T-cell (primary cell): ENCODE measurements at regions not wholly inside any gene's neighbourhood (a gene's known extent, or its start where the extent isn't known, plus 50 kb on each side); places are given as distances from the start of the nearest gene placed in this dataset.

Source experiments
- ATAC-seq, 4 experiments: fragments of 200-7000 bp in 3 of 4; fragments of 150-1000 bp in 1 of 4; cut with Tn5 transposase; replicated peaks in 1 of 4; 1 replicate in 3 of 4; 2 replicates in 1 of 4; pipeline ENCODE4 v1.10.0; 2021; ENCODE audit warnings: moderate library complexity in 3 of 4, mild to moderate bottlenecking in 2 of 4, moderate number of reproducible peaks in 1 of 4
- CTCF ChIA-PET, 2 donors: fragments of 300-600 bp; sonication (Branson Sonifier 250); formaldehyde crosslinking; loops; one replicate each; lab custom pipeline; 2022; ENCODE audit warnings: antibody characterized with exemption in 2 of 2; lab: Charles Lee
- POLR2A ChIA-PET, 2 donors: fragments of 300-600 bp; sonication (Branson Sonifier 250); formaldehyde crosslinking; loops; one replicate each; lab custom pipeline; 2022; ENCODE audit warnings: antibody characterized with exemption in 2 of 2; lab: Charles Lee
- DNase-seq, 35 experiments: peaks; one replicate each; pipeline versions ENCODE4 v3.0.0 to v3.0.0-alpha.2; 2013 to 2023
- H3K27ac ChIP-seq: one replicate; pipeline ENCODE4 v1.5.1; 2013; ENCODE audit warnings: low read length
- H3K27me3 ChIP-seq, 2 experiments: replicated peaks in 1 of 2; 1 replicate in 1 of 2; 2 replicates in 1 of 2; pipeline versions ENCODE4 v1.6.1 to v1.7.0; 2013; ENCODE audit warnings: low read length in 1 of 2, mixed read lengths in 1 of 2; ENCODE audit not compliant: control insufficient read depth in 2 of 2, insufficient read depth in 2 of 2; ENCODE audit errors: extremely low read depth in 1 of 2
- H3K36me3 ChIP-seq, 2 donors: 1 replicate in 1 of 2; 2 replicates in 1 of 2; pipeline versions ENCODE4 v1.6.1 to v1.7.0; 2013; ENCODE audit warnings: low read length in 1 of 2; ENCODE audit not compliant: control insufficient read depth in 2 of 2, insufficient read depth in 1 of 2; ENCODE audit errors: extremely low read depth in 1 of 2
- H3K4me1 ChIP-seq, 2 experiments: 1 replicate in 1 of 2; 2 replicates in 1 of 2; pipeline versions ENCODE4 v1.6.1 to v1.7.0; 2013; ENCODE audit warnings: low read length in 2 of 2, mixed read lengths in 1 of 2; ENCODE audit not compliant: insufficient read depth in 2 of 2, control insufficient read depth in 1 of 2; ENCODE audit errors: extremely low read depth in 1 of 2
- H3K4me3 ChIP-seq, 2 donors: 1 replicate in 1 of 2; 2 replicates in 1 of 2; pipeline versions ENCODE4 v1.5.1 to v1.7.0; 2013; ENCODE audit warnings: mild to moderate bottlenecking in 2 of 2, low read length in 1 of 2, moderate library complexity in 1 of 2; ENCODE audit not compliant: control insufficient read depth in 1 of 2; ENCODE audit errors: extremely low read depth in 1 of 2
- H3K9me3 ChIP-seq: 2 replicates; pipeline ENCODE4 v1.7.0; 2013
- H3K27ac Mint-ChIP-seq, 2 donors: one replicate each; pipeline ENCODE4 v1.8.0; 2020 to 2021; ENCODE audit warnings: mild to moderate bottlenecking in 2 of 2, mixed read lengths in 2 of 2
- H3K27me3 Mint-ChIP-seq, 2 donors: one replicate each; pipeline ENCODE4 v1.8.0; 2021 to 2022; ENCODE audit warnings: mixed read lengths in 2 of 2
- H3K36me3 Mint-ChIP-seq: one replicate; pipeline ENCODE4 v1.8.0; 2021; ENCODE audit warnings: mixed read lengths
- H3K4me1 Mint-ChIP-seq, 3 donors: one replicate each; pipeline ENCODE4 v1.8.0; 2020 to 2022; ENCODE audit warnings: mixed read lengths in 3 of 3, mild to moderate bottlenecking in 1 of 3
- H3K4me3 Mint-ChIP-seq, 3 donors: one replicate each; pipeline ENCODE4 v1.8.0; 2020 to 2022; ENCODE audit warnings: mild to moderate bottlenecking in 3 of 3, mixed read lengths in 3 of 3, moderate library complexity in 3 of 3
- H3K9me3 Mint-ChIP-seq, 3 donors: one replicate each; pipeline ENCODE4 v1.8.0; 2020 to 2022; ENCODE audit warnings: mixed read lengths in 3 of 3
- WGBS: methylation state at CpG from one replicate; pipeline ENCODE4 v1.1.5; 2013; ENCODE audit warnings: missing lambda C conversion rate; ENCODE audit not compliant: insufficient coverage; 5-methylcytosine and 5-hydroxymethylcytosine counted together

DNA sequence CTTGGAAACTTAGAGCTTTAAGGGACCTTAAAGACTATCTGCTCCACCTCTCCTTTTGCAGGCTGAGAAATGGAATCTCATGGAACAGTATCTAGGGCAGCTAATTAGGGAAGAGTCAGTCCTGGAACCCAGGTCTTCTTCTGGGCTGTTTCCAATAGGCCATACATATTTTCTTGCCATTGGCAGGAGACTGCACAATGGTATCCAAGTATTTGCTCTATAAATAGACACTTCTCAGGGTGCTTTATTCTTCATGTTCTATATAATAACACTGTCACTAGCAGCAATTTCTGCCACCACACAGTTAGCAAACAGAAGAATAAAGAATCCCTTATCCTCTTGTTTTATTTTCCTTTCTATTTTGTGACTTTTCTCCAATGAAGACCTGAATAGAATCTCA, 291.7 kb downstream of the C4orf33 start:
- Mint-ChIP-seq H3K4me1 (no peaks in the 10 kb centered on the region), H3K4me3 (no peak overlapping the region), H3K9me3 (peaks cover 0 to 3% (median 0%) of the 10 kb centered on the region in 3 donors), H3K27me3 (peaks cover 0 to 6% of the 10 kb centered on the region in 2 donors), H3K36me3 (no peaks in the 10 kb centered on the region), H3K27ac (no peak overlapping the region)
- ATAC-seq (no peak), DNase-seq (no peak)
- Histone ChIP-seq H3K27ac (no peak overlapping the region), H3K9me3 (no peaks in the 10 kb centered on the region), H3K4me3 (no peak overlapping the region), H3K4me1 (no peaks in the 10 kb centered on the region), H3K36me3 (no peaks in the 10 kb centered on the region), H3K27me3 (peaks cover 0 to 7% of the 10 kb centered on the region in 2 experiments)
- CTCF ChIA-PET, result no interaction called here
- POLR2A ChIA-PET, result no interaction called here

GRCh38 chr4:129393976-129394375, 298.0 kb downstream of the C4orf33 start:
- Mint-ChIP-seq H3K27ac (no peak overlapping the region), H3K27me3 (peaks cover 0 to 8% of the 10 kb centered on the region in 2 donors), H3K4me1 (no peaks in the 10 kb centered on the region), H3K36me3 (no peaks in the 10 kb centered on the region), H3K9me3 (peaks cover under 1 to 5% (median 1%) of the 10 kb centered on the region in 3 donors), H3K4me3 (no peak overlapping the region)
- DNase-seq, result no peak
- Histone ChIP-seq H3K36me3 (no peaks in the 10 kb centered on the region), H3K27me3 (peaks cover 0 to 7% of the 10 kb centered on the region in 2 experiments), H3K4me3 (no peak overlapping the region), H3K27ac (no peak overlapping the region), H3K4me1 (no peaks in the 10 kb centered on the region), H3K9me3 (no peaks in the 10 kb centered on the region)
- CTCF ChIA-PET, result no interaction called here
- WGBS, result 68% methylated on average over 4 of the region's 4 CpGs
- ATAC-seq, result no peak
- POLR2A ChIA-PET, result no interaction called here

DNA sequence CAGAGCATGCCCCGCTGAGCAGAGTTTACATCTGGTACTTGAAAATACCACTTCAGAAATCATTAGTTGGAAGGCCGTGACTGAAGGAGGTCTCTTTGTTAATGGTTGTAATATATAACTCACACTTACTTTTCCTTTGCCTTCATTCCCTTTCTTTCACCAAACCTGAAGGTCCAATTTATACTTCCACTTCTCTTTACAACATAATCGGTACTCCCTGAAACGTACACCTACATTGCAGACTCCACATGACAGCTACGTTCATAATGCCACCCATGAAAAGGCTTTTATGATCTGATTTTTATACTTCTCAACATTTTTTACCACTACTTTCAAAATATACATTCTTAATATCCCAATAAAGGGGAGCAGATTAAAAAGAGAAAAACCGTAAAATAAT, 298.7 kb downstream of the C4orf33 start:
- Histone ChIP-seq H3K4me3 (no peak overlapping the region), H3K9me3 (no peaks in the 10 kb centered on the region), H3K27ac (no peak overlapping the region), H3K27me3 (peaks cover 0 to 7% of the 10 kb centered on the region in 2 experiments), H3K4me1 (no peaks in the 10 kb centered on the region), H3K36me3 (no peaks in the 10 kb centered on the region)
- CTCF ChIA-PET, result no interaction called here
- ATAC-seq (no peak), DNase-seq (no peak)
- POLR2A ChIA-PET, result no interaction called here
- no peak overlapping the region for H3K4me3 Mint-ChIP-seq
- no peaks in the 10 kb centered on the region for H3K36me3 Mint-ChIP-seq
- no peak overlapping the region for H3K27ac Mint-ChIP-seq
- peaks cover 5 to 9% (median 6%) of the 10 kb centered on the region in 3 donors for H3K9me3 Mint-ChIP-seq
- 100% methylated on average over 2 of the region's 6 CpGs for WGBS
- H3K4me1 Mint-ChIP-seq, result no peaks in the 10 kb centered on the region
- H3K27me3 Mint-ChIP-seq, result peaks cover 0 to 8% of the 10 kb centered on the region in 2 donors

DNA sequence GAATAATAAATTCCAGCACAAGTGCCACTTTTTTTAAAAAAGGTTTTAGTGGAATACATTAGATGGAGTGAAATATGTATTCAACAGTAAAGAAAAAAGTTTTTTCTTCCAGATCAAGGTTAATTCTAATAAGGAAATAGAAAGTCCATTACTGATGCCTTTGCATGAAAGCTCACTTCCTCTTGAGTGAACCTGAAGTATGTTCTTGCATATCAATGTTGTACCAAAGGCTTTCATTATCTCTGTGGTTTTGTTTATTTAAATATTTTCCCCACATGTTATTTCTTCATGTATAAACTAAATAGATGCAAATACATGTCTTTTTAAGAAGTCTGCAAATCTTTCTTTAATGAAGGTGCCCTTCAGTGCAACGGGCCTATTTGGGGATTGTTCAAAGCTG, 307.9 kb downstream of the C4orf33 start:
- Mint-ChIP-seq H3K27ac (no peak overlapping the region), H3K4me1 (no peaks in the 10 kb centered on the region), H3K27me3 (no peaks in the 10 kb centered on the region), H3K4me3 (no peak overlapping the region), H3K36me3 (no peaks in the 10 kb centered on the region), H3K9me3 (peaks cover 9 to 16% (median 11%) of the 10 kb centered on the region in 3 donors)
- no CpG with 5 or more reads among the region's 1 CpG for WGBS
- Histone ChIP-seq H3K9me3 (no peaks in the 10 kb centered on the region), H3K4me3 (no peak overlapping the region), H3K27ac (no peak overlapping the region), H3K36me3 (no peaks in the 10 kb centered on the region), H3K4me1 (no peaks in the 10 kb centered on the region), H3K27me3 (no peaks in the 10 kb centered on the region)
- POLR2A ChIA-PET, result no interaction called here
- no peak for DNase-seq
- no peak for ATAC-seq
- CTCF ChIA-PET, result no interaction called here

GRCh38 chr4:129410115-129410514, 314.2 kb downstream of the C4orf33 start:
- Mint-ChIP-seq H3K9me3 (no peaks in the 10 kb centered on the region), H3K27ac (no peak overlapping the region), H3K27me3 (no peaks in the 10 kb centered on the region), H3K4me1 (no peaks in the 10 kb centered on the region), H3K36me3 (no peaks in the 10 kb centered on the region), H3K4me3 (no peak overlapping the region)
- Histone ChIP-seq H3K9me3 (no peaks in the 10 kb centered on the region), H3K27me3 (no peaks in the 10 kb centered on the region), H3K4me3 (no peak overlapping the region), H3K27ac (no peak overlapping the region), H3K4me1 (no peaks in the 10 kb centered on the region), H3K36me3 (no peaks in the 10 kb centered on the region)
- DNase-seq, result no peak
- ChIA-PET POLR2A (no interaction called here), CTCF (no interaction called here)
- ATAC-seq, result no peak
- WGBS, result no CpG with 5 or more reads among the region's 3 CpGs

- H3K27ac ChIP-seq, result no peak overlapping the region
- H3K27me3 ChIP-seq, result no peaks in the 10 kb centered on the region
- Mint-ChIP-seq H3K27me3 (no peaks in the 10 kb centered on the region), H3K9me3 (peaks cover 0 to 4% (median 0%) of the 10 kb centered on the region in 3 donors), H3K27ac (no peak overlapping the region), H3K4me3 (no peak overlapping the region), H3K36me3 (no peaks in the 10 kb centered on the region), H3K4me1 (no peaks in the 10 kb centered on the region)
- no CpG with 5 or more reads among the region's 1 CpG for WGBS
- H3K9me3 ChIP-seq, result no peaks in the 10 kb centered on the region
- CTCF ChIA-PET, result no interaction called here
- DNase-seq (no peak), ATAC-seq (no peak)
- no peaks in the 10 kb centered on the region for H3K4me1 ChIP-seq
- POLR2A ChIA-PET, result no interaction called here
- no peaks in the 10 kb centered on the region for H3K36me3 ChIP-seq
- H3K4me3 ChIP-seq, result no peak overlapping the region
These were observed 319.1 kb downstream of the C4orf33 start for GRCh38 chr4:129415004-129415403.

DNA sequence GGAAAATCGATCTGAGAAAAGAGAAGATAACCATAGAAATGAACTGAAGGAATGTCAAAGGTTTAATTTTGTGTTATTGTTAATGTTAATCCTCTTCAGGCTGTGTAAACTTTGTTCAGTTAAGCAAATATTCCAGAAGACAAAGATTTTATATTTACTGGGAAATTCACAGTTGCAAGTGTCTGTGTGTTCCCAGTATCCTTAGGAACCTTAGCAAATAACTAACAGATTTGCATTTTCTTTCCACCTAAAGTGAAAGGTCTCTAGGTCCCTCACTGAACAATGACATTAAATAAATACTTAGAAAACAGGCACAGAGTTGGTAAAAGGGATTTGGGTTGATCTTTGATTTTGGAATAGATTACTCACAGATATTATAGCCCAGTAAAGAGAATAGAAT, 324.7 kb downstream of the C4orf33 start:
- Histone ChIP-seq H3K27me3 (no peaks in the 10 kb centered on the region), H3K9me3 (no peaks in the 10 kb centered on the region), H3K36me3 (no peaks in the 10 kb centered on the region), H3K27ac (no peak overlapping the region), H3K4me3 (no peak overlapping the region), H3K4me1 (no peaks in the 10 kb centered on the region)
- DNase-seq (no peak), ATAC-seq (no peak)
- Mint-ChIP-seq H3K9me3 (peaks cover 0 to 4% (median 0%) of the 10 kb centered on the region in 3 donors), H3K27ac (no peak overlapping the region), H3K27me3 (no peaks in the 10 kb centered on the region), H3K36me3 (no peaks in the 10 kb centered on the region), H3K4me1 (no peaks in the 10 kb centered on the region), H3K4me3 (no peak overlapping the region)
- no CpG with 5 or more reads among the region's 1 CpG for WGBS
- ChIA-PET POLR2A (no interaction called here), CTCF (no interaction called here)
